ENCODE measurements at regions not wholly inside any gene's neighbourhood (a gene's known extent, or its start where the extent isn't known, plus 50 kb on each side); places are given as distances from the start of the nearest gene placed in this dataset.
"Not testable (repeated sequence)": the region's sequence is repeated elsewhere in the genome, so short reads cannot be mapped to it uniquely, and the experiment has no call there.

GRCh38 chrX:122268353-122268752 is 915.7 kb upstream of the GRIA3 start:
- DNase-seq (ENCODE audit: low read depth): no peak
- no peak overlapping the region for H3K4me3 ChIP-seq (ENCODE audit: low read depth, low read length)
- no peak for TF ChIP-seq CTCF (IDR thresholded peaks at IDR 0.05; ENCODE audit: insufficient read depth, low read depth, low read length, missing control alignments)

GRCh38 chrX:122269243-122269781 is 914.8 kb upstream of the GRIA3 start:
- H3K4me3 ChIP-seq (ENCODE audit: low read depth, low read length): no peak overlapping the region
- no peak for DNase-seq (ENCODE audit: low read depth)
- no peak for TF ChIP-seq CTCF (IDR thresholded peaks at IDR 0.05; ENCODE audit: insufficient read depth, low read depth, low read length, missing control alignments)

GRCh38 chrX:122270809-122271494 is 913.1 kb upstream of the GRIA3 start:
- TF ChIP-seq CTCF (IDR thresholded peaks at IDR 0.05; ENCODE audit: insufficient read depth, low read depth, low read length, missing control alignments): no peak
- H3K4me3 ChIP-seq (ENCODE audit: low read depth, low read length): no peak overlapping the region
- no peak for DNase-seq (ENCODE audit: low read depth)

- no peak overlapping the region for H3K4me3 ChIP-seq (ENCODE audit: low read depth, low read length)
- DNase-seq (ENCODE audit: low read depth): no peak
- TF ChIP-seq CTCF (IDR thresholded peaks at IDR 0.05; ENCODE audit: insufficient read depth, low read depth, low read length, missing control alignments): no peak
Observed at GRCh38 chrX:122272011-122272410, 912.1 kb upstream of the GRIA3 start.

GRCh38 chrX:122279746-122280145 is 904.3 kb upstream of the GRIA3 start:
- no peak overlapping the region for H3K4me3 ChIP-seq (ENCODE audit: low read depth, low read length)
- no peak for TF ChIP-seq CTCF (IDR thresholded peaks at IDR 0.05; ENCODE audit: insufficient read depth, low read depth, low read length, missing control alignments)
- DNase-seq (ENCODE audit: low read depth): no peak

- H3K4me3 ChIP-seq (ENCODE audit: low read depth, low read length); DNase-seq (ENCODE audit: low read depth): not testable (repeated sequence)
Observed at GRCh38 chrX:122299822-122300221, 884.3 kb upstream of the GRIA3 start.

GRCh38 chrX:122301491-122301890 is 882.6 kb upstream of the GRIA3 start:
- no peak overlapping the region for H3K4me3 ChIP-seq (ENCODE audit: low read depth, low read length)
- DNase-seq (ENCODE audit: low read depth): no peak
- no peak for TF ChIP-seq CTCF (IDR thresholded peaks at IDR 0.05; ENCODE audit: insufficient read depth, low read depth, low read length, missing control alignments)
